Right lobe of liver (tissue), 4 donors: ENCODE measurements at regions not wholly inside any gene's neighbourhood (a gene's known extent, or its start where the extent isn't known, plus 50 kb on each side); places are given as distances from the start of the nearest gene placed in this dataset.

Experiments
- CTCF ChIP-seq, 4 donors: fragments of 200-600 bp in 3 of 4; fragments of 450-650 bp in 1 of 4; IDR thresholded peaks; one replicate each; pipeline versions ENCODE4 v1.5.1 to v1.8.0; 2016 to 2022; ENCODE audit warnings: antibody characterized with exemption in 4 of 4, mild to moderate bottlenecking in 2 of 4
- POLR2A ChIP-seq: fragments of 450-650 bp; IDR thresholded peaks from one replicate; pipeline ENCODE4 v1.6.1; 2017; ENCODE audit warnings: antibody characterized with exemption, mild to moderate bottlenecking
- donor health status: DM: no; HTN: no; CAD: no.
- donor health status: DM: no; HTN: no; CAD: no.
- donor health status: DM: no; HTN: yes; CAD: no.

DNA sequence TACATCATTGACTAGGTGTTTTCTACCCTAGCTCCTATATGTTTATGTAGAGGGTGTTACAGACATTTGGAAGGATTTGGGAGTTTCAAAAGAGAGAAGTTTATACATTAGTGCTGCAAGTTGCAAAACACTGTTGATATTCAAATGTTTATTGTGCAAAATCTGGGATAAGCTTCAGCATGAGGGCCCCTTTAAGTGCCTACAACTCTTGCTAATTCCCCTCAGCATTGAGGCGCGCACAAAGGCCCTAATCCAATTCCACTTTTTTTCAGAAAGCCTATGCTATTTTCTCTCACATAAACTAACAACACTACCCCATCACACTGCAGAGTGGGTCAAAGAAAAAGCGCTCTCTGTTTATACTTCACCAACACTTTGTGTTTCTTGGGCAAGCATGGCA lies 208.0 kb downstream of the NR2F2 start:
- TF ChIP-seq CTCF (IDR thresholded peaks at IDR 0.05) (no peak), POLR2A (no peak)
